Activated naive CD4-positive, alpha-beta T cell treated with anti-CD3 and anti-CD28 coated beads, Interleukin-2, amount 50 U/mL, for 72 hours (primary cell): ENCODE measurements at regions not wholly inside any gene's neighbourhood (a gene's known extent, or its start where the extent isn't known, plus 50 kb on each side); places are given as distances from the start of the nearest gene placed in this dataset.
"Not testable (repeated sequence)": the region's sequence is repeated elsewhere in the genome, so short reads cannot be mapped to it uniquely, and the experiment has no call there.

Source experiments
- ATAC-seq, 2 donors: fragments of 150-1000 bp; cut with Tn5 transposase; 2 replicates each; pipeline ENCODE4 v1.10.0; 2021; ENCODE audit warnings: mild to moderate bottlenecking in 2 of 2, moderate library complexity in 2 of 2
- DNase-seq, 2 donors: peaks; one replicate each; pipeline ENCODE4 v3.0.0; 2021 to 2022; ENCODE audit warnings: low spot score in 2 of 2
- H3K27ac Mint-ChIP-seq, 2 donors: one replicate each; pipeline ENCODE4 v1.8.0; 2022; ENCODE audit warnings: mild to moderate bottlenecking in 2 of 2, mixed read lengths in 2 of 2
- H3K36me3 Mint-ChIP-seq, 2 donors: one replicate each; pipeline ENCODE4 v1.8.0; 2022; ENCODE audit warnings: mixed read lengths in 2 of 2
- H3K9me3 Mint-ChIP-seq, 2 donors: one replicate each; pipeline ENCODE4 v1.8.0; 2022; ENCODE audit warnings: mixed read lengths in 2 of 2

DNA sequence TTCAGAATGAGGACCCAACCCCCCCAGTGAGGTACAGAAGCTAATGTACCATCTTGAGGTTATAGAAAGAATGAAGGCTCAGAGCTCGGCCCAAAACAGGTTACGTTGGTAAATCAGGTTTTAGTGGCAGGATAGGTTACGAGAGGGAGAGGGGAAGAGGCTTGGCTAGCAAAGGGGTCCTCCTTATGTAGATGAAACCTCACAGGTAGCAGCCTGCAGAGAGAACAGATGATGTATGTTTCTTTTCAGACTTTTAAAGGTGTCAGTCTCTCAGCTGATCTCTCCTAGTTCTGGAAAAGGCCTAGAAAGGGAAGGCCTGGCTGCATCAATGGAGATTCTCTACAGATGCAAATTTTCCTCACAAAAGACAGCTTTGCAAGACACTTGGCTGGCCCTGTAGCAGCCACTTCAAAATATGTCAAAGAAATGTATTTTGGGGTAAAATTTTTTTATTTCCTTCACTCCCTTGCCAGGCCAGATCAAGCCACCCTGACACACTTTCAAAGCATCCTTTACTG is 71.7 kb upstream of the CPSF6 start:
- no peaks in the 10 kb centered on the region for H3K36me3 Mint-ChIP-seq
- no peak overlapping the region for H3K27ac Mint-ChIP-seq
- DNase-seq (no peak), ATAC-seq (no peak)
- no peaks in the 10 kb centered on the region for H3K9me3 Mint-ChIP-seq

- no peak overlapping the region for H3K27ac Mint-ChIP-seq
- no peak for ATAC-seq
Measured at GRCh38 chr12:69168363-69168762, 71.0 kb upstream of the CPSF6 start.

GRCh38 chr12:69168828-69169227 is 70.5 kb upstream of the CPSF6 start:
- Mint-ChIP-seq H3K27ac (no peak overlapping the region), H3K9me3 (no peaks in the 10 kb centered on the region), H3K36me3 (no peaks in the 10 kb centered on the region)
- ATAC-seq (no peak), DNase-seq (no peak)

More at GRCh38 chr12:69168363-69168762, 71.0 kb upstream of the CPSF6 start:
- Mint-ChIP-seq H3K9me3 (no peaks in the 10 kb centered on the region), H3K36me3 (no peaks in the 10 kb centered on the region)
- DNase-seq = no peak

- no peak overlapping the region for H3K27ac Mint-ChIP-seq
- no peak for ATAC-seq
Measured at GRCh38 chr12:69170293-69170692, 69.1 kb upstream of the CPSF6 start.

GRCh38 chr12:69171881-69172280 is 67.5 kb upstream of the CPSF6 start:
- ATAC-seq = no peak
- H3K9me3 Mint-ChIP-seq = no peaks in the 10 kb centered on the region
- DNase-seq = no peak
- no peaks in the 10 kb centered on the region for H3K36me3 Mint-ChIP-seq
- peak overlapping the region in 1 of 2 donors; percentile 26 for H3K27ac Mint-ChIP-seq

More at GRCh38 chr12:69170293-69170692, 69.1 kb upstream of the CPSF6 start:
- no peaks in the 10 kb centered on the region for H3K9me3 Mint-ChIP-seq
- no peaks in the 10 kb centered on the region for H3K36me3 Mint-ChIP-seq
- DNase-seq = no peak

DNA sequence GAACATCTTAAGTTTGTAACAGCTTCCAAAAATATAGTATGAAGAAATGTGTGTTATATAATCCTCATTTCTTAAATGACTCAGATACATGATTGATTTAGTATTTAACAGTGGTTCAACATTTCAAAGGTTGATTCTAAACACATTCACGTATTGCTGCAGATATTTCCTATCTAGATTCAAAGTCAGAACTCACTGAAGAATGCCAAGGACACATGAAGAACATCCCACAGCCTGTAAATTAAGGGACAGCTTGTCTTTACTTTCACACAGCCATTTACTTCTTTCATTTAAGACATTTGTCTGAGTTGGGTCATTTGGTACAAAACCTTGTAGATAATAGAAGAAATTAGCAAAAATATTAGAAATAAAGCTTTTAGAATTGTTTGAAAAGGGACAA is 66.9 kb upstream of the CPSF6 start:
- Mint-ChIP-seq H3K36me3 (no peaks in the 10 kb centered on the region), H3K27ac (peak overlapping the region in 1 of 2 donors; percentile 26), H3K9me3 (no peaks in the 10 kb centered on the region)
- ATAC-seq (no peak), DNase-seq (no peak)

DNA sequence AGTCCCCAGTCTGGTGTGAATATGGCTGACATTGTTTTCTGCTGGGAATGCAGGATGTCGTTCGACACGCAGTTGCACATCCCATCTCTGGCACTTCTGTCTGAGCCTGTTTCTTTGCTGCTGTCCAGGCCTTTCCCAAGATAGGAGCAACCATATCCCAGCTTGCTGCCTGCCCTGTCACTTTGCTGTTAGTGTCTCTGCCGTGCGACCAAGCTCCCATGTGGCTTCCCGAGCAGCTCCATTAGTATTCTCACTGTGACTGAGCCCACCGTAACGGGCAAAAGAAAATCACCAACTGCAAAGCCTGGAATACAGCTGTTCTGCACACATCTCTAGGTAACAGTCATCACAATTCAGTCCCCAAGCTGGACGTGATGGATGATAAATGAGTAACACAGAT is 66.0 kb upstream of the CPSF6 start:
- no peak for ATAC-seq
- Mint-ChIP-seq H3K27ac (no peak overlapping the region), H3K9me3 (no peaks in the 10 kb centered on the region), H3K36me3 (no peaks in the 10 kb centered on the region)
- no peak for DNase-seq

- ATAC-seq (no peak), DNase-seq (no peak)
- no peaks in the 10 kb centered on the region for H3K9me3 Mint-ChIP-seq
Measured at GRCh38 chr12:69179786-69180185, 59.6 kb upstream of the CPSF6 start.

GRCh38 chr12:69187572-69187971 is 51.8 kb upstream of the CPSF6 start:
- Mint-ChIP-seq H3K9me3 (peaks cover 8 to 19% of the 10 kb centered on the region in 2 donors), H3K36me3 (peaks cover 7 to 19% of the 10 kb centered on the region in 2 donors)
- not testable (repeated sequence) for H3K27ac Mint-ChIP-seq, DNase-seq, ATAC-seq

More at GRCh38 chr12:69179786-69180185, 59.6 kb upstream of the CPSF6 start:
- H3K36me3 Mint-ChIP-seq = no peaks in the 10 kb centered on the region
- no peak overlapping the region for H3K27ac Mint-ChIP-seq

DNA sequence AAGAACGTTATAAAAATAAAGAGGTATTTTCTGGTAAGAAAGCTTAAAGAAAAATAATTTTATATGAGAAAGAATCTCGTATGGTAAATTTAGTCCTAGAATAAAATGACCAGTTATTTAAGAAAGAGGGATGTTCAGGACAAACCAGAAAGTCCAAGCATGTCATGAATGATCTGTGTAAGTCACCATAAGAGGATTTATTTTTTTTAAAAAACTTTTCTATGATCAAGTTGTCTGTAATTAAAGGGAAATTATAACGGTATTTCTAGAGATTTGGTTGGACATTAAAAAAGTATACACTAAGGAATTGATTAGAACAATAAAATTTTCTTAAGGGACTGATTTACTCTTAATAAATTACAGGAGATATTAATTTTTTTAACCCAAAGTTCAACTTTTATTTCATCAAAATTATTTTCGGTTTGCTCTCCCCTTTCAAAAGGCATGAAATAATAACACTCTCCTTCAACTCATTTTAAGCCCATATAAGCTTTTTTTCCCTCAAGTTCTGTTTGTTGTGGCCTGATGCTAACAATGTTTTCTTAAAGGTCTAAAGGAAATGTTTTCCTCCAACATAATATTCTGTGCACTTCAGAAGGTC is 49.9 kb upstream of the CPSF6 start:
- Mint-ChIP-seq H3K9me3 (peaks cover 8 to 19% of the 10 kb centered on the region in 2 donors), H3K27ac (no peak overlapping the region), H3K36me3 (peaks cover 8 to 20% of the 10 kb centered on the region in 2 donors)
- no peak for ATAC-seq
- DNase-seq = no peak
